ENCODE measurements at regions not wholly inside any gene's neighbourhood (a gene's known extent, or its start where the extent isn't known, plus 50 kb on each side); places are given as distances from the start of the nearest gene placed in this dataset.

DNA sequence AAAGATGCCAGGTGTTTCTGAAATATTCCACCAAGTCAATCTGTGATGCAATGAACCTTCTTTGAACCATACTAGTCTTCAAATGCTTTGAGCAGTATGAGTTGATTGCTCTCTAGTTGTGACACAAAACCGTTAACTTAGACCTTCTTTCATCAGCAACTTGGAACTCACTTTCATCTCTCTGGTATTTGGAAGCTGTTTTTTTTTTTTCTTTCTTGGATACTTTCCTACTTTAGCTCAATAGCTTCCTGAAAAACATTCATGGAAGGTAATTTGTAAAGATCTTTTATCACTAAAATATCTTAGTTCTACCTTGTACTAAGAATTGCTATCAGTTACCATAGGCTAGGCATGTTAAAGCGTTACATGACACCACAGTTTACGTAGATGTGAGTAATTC lies 1071.9 kb upstream of the CHAC2 start:
- Histone ChIP-seq H2AFZ (no peak overlapping the region), H4K20me1 (replicated peaks; ENCODE audit: insufficient read depth) (no peaks in the 10 kb centered on the region), H3K9me2 (ENCODE audit: insufficient read depth) (peaks cover 6% of the 10 kb centered on the region; the same call in 1 of the 2 replicates), H3K79me2 (replicated peaks; ENCODE audit: insufficient read depth) (no peaks in the 10 kb centered on the region), H3K4me1 (ENCODE audit: insufficient read depth) (no peaks in the 10 kb centered on the region), H3K36me3 (ENCODE audit: insufficient read depth) (no peaks in the 10 kb centered on the region), H3K4me2 (no peak overlapping the region), H3K27ac (ENCODE audit: low read depth) (no peak overlapping the region), H3K27me3 (ENCODE audit: insufficient read depth) (no peaks in the 10 kb centered on the region), H3K4me3 (no peak overlapping the region), H3F3A (replicated peaks; ENCODE audit: low read depth) (no peaks in the 10 kb centered on the region)
- no peak for TF ChIP-seq EZH2phosphoT487 (IDR thresholded peaks at IDR 0.05; ENCODE audit: unreplicated experiment)
- TF ChIP-seq NANOG (IDR thresholded peaks at IDR 0.05; ENCODE audit: borderline replicate concordance) = no peak
- no peak for TF ChIP-seq POLR2AphosphoS5 (IDR thresholded peaks at IDR 0.05; ENCODE audit: low read depth)
- TF ChIP-seq JUNB (IDR thresholded peaks at IDR 0.05; ENCODE audit: unreplicated experiment) = no peak
- TF ChIP-seq, protein P1, sequence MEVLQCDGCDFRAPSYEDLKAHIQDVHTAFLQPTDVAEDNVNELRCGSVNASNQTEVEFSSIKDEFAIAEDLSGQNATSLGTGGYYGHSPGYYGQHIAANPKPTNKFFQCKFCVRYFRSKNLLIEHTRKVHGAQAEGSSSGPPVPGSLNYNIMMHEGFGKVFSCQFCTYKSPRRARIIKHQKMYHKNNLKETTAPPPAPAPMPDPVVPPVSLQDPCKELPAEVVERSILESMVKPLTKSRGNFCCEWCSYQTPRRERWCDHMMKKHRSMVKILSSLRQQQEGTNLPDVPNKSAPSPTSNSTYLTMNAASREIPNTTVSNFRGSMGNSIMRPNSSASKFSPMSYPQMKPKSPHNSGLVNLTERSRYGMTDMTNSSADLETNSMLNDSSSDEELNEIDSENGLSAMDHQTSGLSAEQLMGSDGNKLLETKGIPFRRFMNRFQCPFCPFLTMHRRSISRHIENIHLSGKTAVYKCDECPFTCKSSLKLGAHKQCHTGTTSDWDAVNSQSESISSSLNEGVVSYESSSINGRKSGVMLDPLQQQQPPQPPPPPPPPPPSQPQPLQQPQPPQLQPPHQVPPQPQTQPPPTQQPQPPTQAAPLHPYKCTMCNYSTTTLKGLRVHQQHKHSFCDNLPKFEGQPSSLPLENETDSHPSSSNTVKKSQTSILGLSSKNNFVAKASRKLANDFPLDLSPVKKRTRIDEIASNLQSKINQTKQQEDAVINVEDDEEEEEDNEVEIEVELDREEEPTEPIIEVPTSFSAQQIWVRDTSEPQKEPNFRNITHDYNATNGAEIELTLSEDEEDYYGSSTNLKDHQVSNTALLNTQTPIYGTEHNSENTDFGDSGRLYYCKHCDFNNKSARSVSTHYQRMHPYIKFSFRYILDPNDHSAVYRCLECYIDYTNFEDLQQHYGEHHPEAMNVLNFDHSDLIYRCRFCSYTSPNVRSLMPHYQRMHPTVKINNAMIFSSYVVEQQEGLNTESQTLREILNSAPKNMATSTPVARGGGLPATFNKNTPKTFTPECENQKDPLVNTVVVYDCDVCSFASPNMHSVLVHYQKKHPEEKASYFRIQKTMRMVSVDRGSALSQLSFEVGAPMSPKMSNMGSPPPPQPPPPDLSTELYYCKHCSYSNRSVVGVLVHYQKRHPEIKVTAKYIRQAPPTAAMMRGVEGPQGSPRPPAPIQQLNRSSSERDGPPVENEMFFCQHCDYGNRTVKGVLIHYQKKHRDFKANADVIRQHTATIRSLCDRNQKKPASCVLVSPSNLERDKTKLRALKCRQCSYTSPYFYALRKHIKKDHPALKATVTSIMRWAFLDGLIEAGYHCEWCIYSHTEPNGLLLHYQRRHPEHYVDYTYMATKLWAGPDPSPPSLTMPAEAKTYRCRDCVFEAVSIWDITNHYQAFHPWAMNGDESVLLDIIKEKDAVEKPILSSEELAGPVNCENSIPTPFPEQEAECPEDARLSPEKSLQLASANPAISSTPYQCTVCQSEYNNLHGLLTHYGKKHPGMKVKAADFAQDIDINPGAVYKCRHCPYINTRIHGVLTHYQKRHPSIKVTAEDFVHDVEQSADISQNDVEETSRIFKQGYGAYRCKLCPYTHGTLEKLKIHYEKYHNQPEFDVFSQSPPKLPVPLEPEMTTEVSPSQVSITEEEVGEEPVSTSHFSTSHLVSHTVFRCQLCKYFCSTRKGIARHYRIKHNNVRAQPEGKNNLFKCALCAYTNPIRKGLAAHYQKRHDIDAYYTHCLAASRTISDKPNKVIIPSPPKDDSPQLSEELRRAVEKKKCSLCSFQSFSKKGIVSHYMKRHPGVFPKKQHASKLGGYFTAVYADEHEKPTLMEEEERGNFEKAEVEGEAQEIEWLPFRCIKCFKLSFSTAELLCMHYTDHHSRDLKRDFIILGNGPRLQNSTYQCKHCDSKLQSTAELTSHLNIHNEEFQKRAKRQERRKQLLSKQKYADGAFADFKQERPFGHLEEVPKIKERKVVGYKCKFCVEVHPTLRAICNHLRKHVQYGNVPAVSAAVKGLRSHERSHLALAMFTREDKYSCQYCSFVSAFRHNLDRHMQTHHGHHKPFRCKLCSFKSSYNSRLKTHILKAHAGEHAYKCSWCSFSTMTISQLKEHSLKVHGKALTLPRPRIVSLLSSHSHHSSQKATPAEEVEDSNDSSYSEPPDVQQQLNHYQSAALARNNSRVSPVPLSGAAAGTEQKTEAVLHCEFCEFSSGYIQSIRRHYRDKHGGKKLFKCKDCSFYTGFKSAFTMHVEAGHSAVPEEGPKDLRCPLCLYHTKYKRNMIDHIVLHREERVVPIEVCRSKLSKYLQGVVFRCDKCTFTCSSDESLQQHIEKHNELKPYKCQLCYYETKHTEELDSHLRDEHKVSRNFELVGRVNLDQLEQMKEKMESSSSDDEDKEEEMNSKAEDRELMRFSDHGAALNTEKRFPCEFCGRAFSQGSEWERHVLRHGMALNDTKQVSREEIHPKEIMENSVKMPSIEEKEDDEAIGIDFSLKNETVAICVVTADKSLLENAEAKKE (CRISPR knock-in tag; IDR thresholded peaks at IDR 0.05) = no peak
- TF ChIP-seq, protein P2, sequence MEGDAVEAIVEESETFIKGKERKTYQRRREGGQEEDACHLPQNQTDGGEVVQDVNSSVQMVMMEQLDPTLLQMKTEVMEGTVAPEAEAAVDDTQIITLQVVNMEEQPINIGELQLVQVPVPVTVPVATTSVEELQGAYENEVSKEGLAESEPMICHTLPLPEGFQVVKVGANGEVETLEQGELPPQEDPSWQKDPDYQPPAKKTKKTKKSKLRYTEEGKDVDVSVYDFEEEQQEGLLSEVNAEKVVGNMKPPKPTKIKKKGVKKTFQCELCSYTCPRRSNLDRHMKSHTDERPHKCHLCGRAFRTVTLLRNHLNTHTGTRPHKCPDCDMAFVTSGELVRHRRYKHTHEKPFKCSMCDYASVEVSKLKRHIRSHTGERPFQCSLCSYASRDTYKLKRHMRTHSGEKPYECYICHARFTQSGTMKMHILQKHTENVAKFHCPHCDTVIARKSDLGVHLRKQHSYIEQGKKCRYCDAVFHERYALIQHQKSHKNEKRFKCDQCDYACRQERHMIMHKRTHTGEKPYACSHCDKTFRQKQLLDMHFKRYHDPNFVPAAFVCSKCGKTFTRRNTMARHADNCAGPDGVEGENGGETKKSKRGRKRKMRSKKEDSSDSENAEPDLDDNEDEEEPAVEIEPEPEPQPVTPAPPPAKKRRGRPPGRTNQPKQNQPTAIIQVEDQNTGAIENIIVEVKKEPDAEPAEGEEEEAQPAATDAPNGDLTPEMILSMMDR (conservative IDR thresholded peaks at IDR 0.05; ENCODE audit: low read depth in 2 of 2) = no peak
- no peak for TF ChIP-seq ZNF114 (CRISPR knock-in tag; IDR thresholded peaks at IDR 0.05)
- TF ChIP-seq, protein P3, sequence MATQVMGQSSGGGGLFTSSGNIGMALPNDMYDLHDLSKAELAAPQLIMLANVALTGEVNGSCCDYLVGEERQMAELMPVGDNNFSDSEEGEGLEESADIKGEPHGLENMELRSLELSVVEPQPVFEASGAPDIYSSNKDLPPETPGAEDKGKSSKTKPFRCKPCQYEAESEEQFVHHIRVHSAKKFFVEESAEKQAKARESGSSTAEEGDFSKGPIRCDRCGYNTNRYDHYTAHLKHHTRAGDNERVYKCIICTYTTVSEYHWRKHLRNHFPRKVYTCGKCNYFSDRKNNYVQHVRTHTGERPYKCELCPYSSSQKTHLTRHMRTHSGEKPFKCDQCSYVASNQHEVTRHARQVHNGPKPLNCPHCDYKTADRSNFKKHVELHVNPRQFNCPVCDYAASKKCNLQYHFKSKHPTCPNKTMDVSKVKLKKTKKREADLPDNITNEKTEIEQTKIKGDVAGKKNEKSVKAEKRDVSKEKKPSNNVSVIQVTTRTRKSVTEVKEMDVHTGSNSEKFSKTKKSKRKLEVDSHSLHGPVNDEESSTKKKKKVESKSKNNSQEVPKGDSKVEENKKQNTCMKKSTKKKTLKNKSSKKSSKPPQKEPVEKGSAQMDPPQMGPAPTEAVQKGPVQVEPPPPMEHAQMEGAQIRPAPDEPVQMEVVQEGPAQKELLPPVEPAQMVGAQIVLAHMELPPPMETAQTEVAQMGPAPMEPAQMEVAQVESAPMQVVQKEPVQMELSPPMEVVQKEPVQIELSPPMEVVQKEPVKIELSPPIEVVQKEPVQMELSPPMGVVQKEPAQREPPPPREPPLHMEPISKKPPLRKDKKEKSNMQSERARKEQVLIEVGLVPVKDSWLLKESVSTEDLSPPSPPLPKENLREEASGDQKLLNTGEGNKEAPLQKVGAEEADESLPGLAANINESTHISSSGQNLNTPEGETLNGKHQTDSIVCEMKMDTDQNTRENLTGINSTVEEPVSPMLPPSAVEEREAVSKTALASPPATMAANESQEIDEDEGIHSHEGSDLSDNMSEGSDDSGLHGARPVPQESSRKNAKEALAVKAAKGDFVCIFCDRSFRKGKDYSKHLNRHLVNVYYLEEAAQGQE (IDR thresholded peaks at IDR 0.05; ENCODE audit: unreplicated experiment) = no peak
- TF ChIP-seq, protein P4, sequence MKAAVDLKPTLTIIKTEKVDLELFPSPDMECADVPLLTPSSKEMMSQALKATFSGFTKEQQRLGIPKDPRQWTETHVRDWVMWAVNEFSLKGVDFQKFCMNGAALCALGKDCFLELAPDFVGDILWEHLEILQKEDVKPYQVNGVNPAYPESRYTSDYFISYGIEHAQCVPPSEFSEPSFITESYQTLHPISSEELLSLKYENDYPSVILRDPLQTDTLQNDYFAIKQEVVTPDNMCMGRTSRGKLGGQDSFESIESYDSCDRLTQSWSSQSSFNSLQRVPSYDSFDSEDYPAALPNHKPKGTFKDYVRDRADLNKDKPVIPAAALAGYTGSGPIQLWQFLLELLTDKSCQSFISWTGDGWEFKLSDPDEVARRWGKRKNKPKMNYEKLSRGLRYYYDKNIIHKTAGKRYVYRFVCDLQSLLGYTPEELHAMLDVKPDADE (IDR thresholded peaks at IDR 0.05) = no peak
- DNase-seq (ENCODE audit: low spot score) (no peak), ATAC-seq (no peak)
- Mint-ChIP-seq H3K27me3 (ENCODE audit: insufficient read depth, low read depth, poor library complexity) (peaks cover 2% of the 10 kb centered on the region), H3K4me1 (no peaks in the 10 kb centered on the region), H3K27ac (no peak overlapping the region), H3K9me3 (no peaks in the 10 kb centered on the region), H3K4me3 (no peak overlapping the region), H3K36me3 (ENCODE audit: low read depth) (no peaks in the 10 kb centered on the region)

Data from GM23338 (cell line).